HCT116 (cell line): ENCODE measurements at regions not wholly inside any gene's neighbourhood (a gene's known extent, or its start where the extent isn't known, plus 50 kb on each side); places are given as distances from the start of the nearest gene placed in this dataset.

ENCODE experiments used
- ATAC-seq: fragments of 200-7000 bp; cut with Tn5 transposase; 2 replicates; pipeline ENCODE4 v1.9.1; 2020; ENCODE audit warnings: mild to moderate bottlenecking, moderate library complexity
- BruUV-seq: library from RNA; stranded (reverse); fragments of 400-500 nt; replicated peaks from 2 replicates; lab custom pipeline; 2021; lab: Mats Ljungman, UMichigan
- CTCF ChIA-PET: fragments of 300-600 bp; sonication (Branson Sonifier 250); formaldehyde crosslinking; loops from one replicate; lab custom pipeline; 2021; ENCODE audit warnings: antibody characterized with exemption; lab: Charles Lee
- POLR2A ChIA-PET: fragments of 300-600, 350-600 bp; sonication (Branson Sonifier 250); formaldehyde crosslinking; loops from one replicate; lab custom pipeline; 2021; ENCODE audit warnings: antibody characterized with exemption; lab: Charles Lee
- RAD21 ChIA-PET, 2 experiments: fragments of 300-600 bp; sonication (Branson Sonifier 250); formaldehyde crosslinking; loops; one replicate each; lab custom pipeline; 2023; ENCODE audit warnings: low total read pairs in 2 of 2; ENCODE audit not compliant: uncharacterized antibody in 2 of 2, unreplicated experiment in 2 of 2, low non-redundant PET in 1 of 2; lab: Charles Lee
- DNase-seq: peaks from one replicate; pipeline ENCODE4 v3.0.0-alpha.2; 2010; ENCODE audit warnings: low read depth, low spot score
- H2AFZ ChIP-seq: fragments of 200-600 bp; shearing (Covaris generic), sonication (generic); 2 replicates; pipeline ENCODE4 v1.6.1; 2017; ENCODE audit warnings: low read depth, mixed run types, mixed read lengths, antibody characterized with exemption, low read length; ENCODE audit not compliant: poor library complexity, severe bottlenecking
- H3K27ac ChIP-seq: 2 replicates; pipeline ENCODE4 v1.5.1; 2012; ENCODE audit warnings: low read depth, low read length
- H3K27me3 ChIP-seq: fragments of 200-600 bp; sonication (generic); 2 replicates; pipeline ENCODE4 v1.6.1; 2016; ENCODE audit warnings: mixed run types, low read length, mixed read lengths; ENCODE audit not compliant: insufficient read depth
- H3K36me3 ChIP-seq, 2 experiments: fragments of 200-500 bp in 1 of 2; fragments of 200-600 bp in 1 of 2; sonication (Bioruptor generic) in 1 of 2; sonication (generic) in 1 of 2; 2 replicates each; pipeline versions ENCODE4 v1.5.1 to v1.6.1; 2014 to 2016; ENCODE audit warnings: low read length in 2 of 2, inconsistent platforms in 1 of 2, mixed read lengths in 1 of 2, mixed run types in 1 of 2; ENCODE audit not compliant: insufficient read depth in 2 of 2, control insufficient read depth in 1 of 2
- H3K4me1 ChIP-seq, 2 experiments: fragments of 200-600 bp in 1 of 2; sonication (generic) in 1 of 2; 2 replicates each; pipeline versions ENCODE4 v1.5.1 to v1.6.1; 2012 to 2017; ENCODE audit warnings: low read length in 2 of 2, inconsistent platforms in 1 of 2, mild to moderate bottlenecking in 1 of 2, mixed read lengths in 1 of 2, mixed run types in 1 of 2, moderate library complexity in 1 of 2; ENCODE audit not compliant: insufficient read depth in 2 of 2, control insufficient read depth in 1 of 2
- H3K4me2 ChIP-seq: fragments of 200-600 bp; sonication (generic); 2 replicates; pipeline ENCODE4 v1.6.1; 2017; ENCODE audit warnings: mixed run types, low read length, mixed read lengths
- H3K4me3 ChIP-seq, 2 experiments: fragments of 200-600 bp in 1 of 2; sonication (generic) in 1 of 2; replicated peaks in 1 of 2; 2 replicates each; pipeline ENCODE4 v1.5.1; 2011 to 2016; ENCODE audit warnings: low read length in 2 of 2, control low read depth in 1 of 2, low read depth in 1 of 2, mild to moderate bottlenecking in 1 of 2, mixed read lengths in 1 of 2, mixed run types in 1 of 2
- H3K79me2 ChIP-seq: fragments of 200-600 bp; sonication (generic); 2 replicates; pipeline ENCODE4 v1.6.1; 2017; ENCODE audit warnings: mild to moderate bottlenecking, mixed run types, low read length, moderate library complexity, mixed read lengths; ENCODE audit not compliant: insufficient read depth
- H3K9ac ChIP-seq: fragments of 200-600 bp; sonication (generic); 2 replicates; pipeline ENCODE4 v1.6.1; 2016; ENCODE audit warnings: low read length, mixed read lengths
- H3K9me2 ChIP-seq: fragments of 200-600 bp; sonication (generic), shearing (Covaris generic); 2 replicates; pipeline ENCODE4 v1.6.1; 2017; ENCODE audit warnings: mixed run types, mild to moderate bottlenecking, moderate library complexity; ENCODE audit not compliant: insufficient read depth
- H3K9me3 ChIP-seq, 2 experiments: fragments of 200-500 bp in 1 of 2; fragments of 200-600 bp in 1 of 2; sonication (Bioruptor generic) in 1 of 2; sonication (generic) in 1 of 2; 2 replicates each; pipeline ENCODE4 v1.6.1; 2014 to 2017; ENCODE audit warnings: low read length in 2 of 2, mixed read lengths in 2 of 2, inconsistent platforms in 1 of 2, low read depth in 1 of 2, mild to moderate bottlenecking in 1 of 2, mixed run types in 1 of 2, moderate library complexity in 1 of 2; ENCODE audit not compliant: control insufficient read depth in 1 of 2, insufficient read depth in 1 of 2
- H4K20me1 ChIP-seq: fragments of 200-600 bp; sonication (generic), shearing (Covaris generic); 2 replicates; pipeline ENCODE4 v1.6.1; 2017; ENCODE audit warnings: mixed run types, mild to moderate bottlenecking, moderate library complexity; ENCODE audit not compliant: insufficient read depth
- ATF3 ChIP-seq: IDR thresholded peaks from 2 replicates; pipeline ENCODE4 v1.6.1; 2012
- CTCF ChIP-seq, 3 experiments: fragments of 200-600 bp in 1 of 3; sonication (generic) in 1 of 3; IDR thresholded peaks in 2 of 3; conservative IDR thresholded peaks in 1 of 3; 2 replicates each; pipeline ENCODE4 v1.5.1; 2012 to 2017; ENCODE audit warnings: low read depth in 2 of 3, low read length in 2 of 3, antibody characterized with exemption in 1 of 3, borderline replicate concordance in 1 of 3, control low read depth in 1 of 3, mild to moderate bottlenecking in 1 of 3, mixed read lengths in 1 of 3, mixed run types in 1 of 3, moderate library complexity in 1 of 3; ENCODE audit not compliant: insufficient read depth in 1 of 3
- ELF1 ChIP-seq: IDR thresholded peaks from 2 replicates; pipeline ENCODE4 v1.6.1; 2012; ENCODE audit warnings: low read depth, borderline replicate concordance
- EZH2phosphoT487 ChIP-seq: fragments of 200-600 bp; IDR thresholded peaks from 2 replicates; pipeline ENCODE4 v1.6.1; 2018; ENCODE audit warnings: antibody characterized with exemption, borderline replicate concordance
- FOSL1 ChIP-seq: IDR thresholded peaks from 2 replicates; pipeline ENCODE4 v1.6.1; 2012; ENCODE audit warnings: low read depth
- POLR2AphosphoS5 ChIP-seq: IDR thresholded peaks from 2 replicates; pipeline ENCODE4 v1.6.1; 2011; ENCODE audit warnings: mild to moderate bottlenecking, low read depth, low read length, moderate library complexity
- RAD21 ChIP-seq: IDR thresholded peaks from 2 replicates; pipeline ENCODE4 v1.6.1; 2012; ENCODE audit warnings: low read depth, mild to moderate bottlenecking
- SRF ChIP-seq: IDR thresholded peaks from 2 replicates; pipeline ENCODE4 v1.6.1; 2012; ENCODE audit warnings: low read depth
- ZBTB33 ChIP-seq: IDR thresholded peaks from 2 replicates; pipeline ENCODE4 v1.6.1; 2011; ENCODE audit warnings: mild to moderate bottlenecking, low read length, moderate library complexity; ENCODE audit not compliant: insufficient replicate concordance; ENCODE audit errors: extremely low read depth
- intact Hi-C: fragments of 100-400 bp; cut with micrococcal nuclease; formaldehyde crosslinking; loops from 2 replicates; pipeline ENCODE4 v1.10.0; 2022

- DNase-seq (peak; percentile 33), ATAC-seq (no peak)
- Histone ChIP-seq H3K4me3 (no peak overlapping the region), H3K4me1 (peaks cover 0 to 7% of the 10 kb centered on the region in 2 experiments; a peak in 1 of 4 replicates), H3K9ac (no peak overlapping the region), H3K9me2 (no peaks in the 10 kb centered on the region), H4K20me1 (no peaks in the 10 kb centered on the region), H3K36me3 (no peaks in the 10 kb centered on the region), H3K9me3 (no peaks in the 10 kb centered on the region), H3K27me3 (no peaks in the 10 kb centered on the region), H2AFZ (no peak overlapping the region), H3K4me2 (0 out of 2 replicates have a peak overlapping the region, but pooled peaks have one; percentile 5), H3K27ac (no peak overlapping the region), H3K79me2 (no peaks in the 10 kb centered on the region)
- POLR2A ChIA-PET, result no interaction called here
- intact Hi-C loops, result no loop called here
- CTCF ChIA-PET, result no interaction called here
- RAD21 ChIA-PET, result no interaction called here
- no peak for TF ChIP-seq SRF
- TF ChIP-seq FOSL1, result peak; percentile 34; the same call in 1 of the 2 replicates
- BruUV-seq, result no TSS peak
These were observed 410.2 kb upstream of the KLF6 start for GRCh38 chr10:4195213-4195612.

GRCh38 chr10:4194231-4194630 lies 409.2 kb upstream of the KLF6 start:
- RAD21 ChIA-PET, result no interaction called here

More at GRCh38 chr10:4194231-4194630, 409.2 kb upstream of the KLF6 start:
- no peak overlapping the region for H3K27ac ChIP-seq
- ChIA-PET POLR2A (no interaction called here), CTCF (no interaction called here)
- H4K20me1 ChIP-seq, result no peaks in the 10 kb centered on the region
- no peaks in the 10 kb centered on the region for H3K9me3 ChIP-seq
- H3K4me2 ChIP-seq, result no peak overlapping the region
- no peak overlapping the region for H2AFZ ChIP-seq
- H3K27me3 ChIP-seq, result no peaks in the 10 kb centered on the region
- TF ChIP-seq ELF1 (no peak), ATF3 (no peak), ZBTB33 (no peak), CTCF (IDR thresholded peaks at IDR 0.05 in 2 of 3, conservative IDR thresholded peaks at IDR 0.05 in 1 of 3; ENCODE audit: borderline replicate concordance in 1 of 3, insufficient read depth in 1 of 3, low read depth in 2 of 3, low read length in 2 of 3) (no peak), RAD21 (no peak), POLR2AphosphoS5 (no peak), EZH2phosphoT487 (no peak)
- DNase-seq (no peak), ATAC-seq (no peak)
- no peak overlapping the region for H3K4me3 ChIP-seq
- H3K9ac ChIP-seq, result no peak overlapping the region
- no peaks in the 10 kb centered on the region for H3K79me2 ChIP-seq
- H3K9me2 ChIP-seq, result no peaks in the 10 kb centered on the region
- intact Hi-C loops, result no loop called here
- no peaks in the 10 kb centered on the region for H3K36me3 ChIP-seq
- H3K4me1 ChIP-seq, result peaks cover 0 to 7% of the 10 kb centered on the region in 2 experiments; a peak in 1 of 4 replicates
- BruUV-seq, result no TSS peak
